NCI-H2107 treated with DMSO at 0.1 percent for 48 hours (cell line): ENCODE measurements at regions not wholly inside any gene's neighbourhood (a gene's known extent, or its start where the extent isn't known, plus 50 kb on each side); places are given as distances from the start of the nearest gene placed in this dataset.

Source experiments
- DNase-seq: peaks from one replicate; lab custom pipeline; 2025; ENCODE audit not compliant: unreplicated experiment; lab: John Stamatoyannopoulos, UW

DNA sequence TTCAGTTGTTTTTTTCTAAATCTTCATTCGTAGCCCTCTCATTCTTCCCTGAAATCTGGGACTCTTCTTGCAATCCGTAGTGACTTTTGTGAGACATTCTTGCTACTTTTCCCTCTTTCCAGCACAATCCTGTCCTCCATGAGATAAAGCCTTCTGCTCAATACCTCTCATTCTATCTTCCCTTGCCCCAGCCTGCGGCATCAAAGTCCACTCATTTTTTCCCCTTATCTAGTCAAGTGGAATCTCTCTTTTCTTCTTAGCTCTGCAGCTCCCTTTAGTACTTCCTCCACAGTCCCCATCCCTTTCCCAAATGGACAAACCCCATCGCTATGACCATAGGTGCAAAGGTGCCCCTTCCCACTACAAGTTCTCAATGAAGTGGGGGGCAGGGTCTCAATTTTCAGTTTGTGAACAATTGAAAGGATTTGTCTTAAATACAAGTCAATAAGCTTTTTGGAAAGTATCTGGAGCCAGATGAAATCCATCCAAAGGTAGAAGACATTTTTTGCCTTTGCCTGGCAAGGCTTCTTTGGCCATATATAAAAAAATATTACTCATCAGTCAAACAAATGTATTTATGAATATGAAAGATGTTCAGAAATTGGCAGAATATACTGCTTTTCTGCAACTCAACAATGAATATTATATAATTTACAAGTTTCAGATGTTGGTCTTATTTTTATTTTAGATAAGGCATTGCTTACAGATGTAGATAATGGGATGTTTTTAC lies 179.4 kb downstream of the SNAPC1 start:
- DNase-seq = no peak

DNA sequence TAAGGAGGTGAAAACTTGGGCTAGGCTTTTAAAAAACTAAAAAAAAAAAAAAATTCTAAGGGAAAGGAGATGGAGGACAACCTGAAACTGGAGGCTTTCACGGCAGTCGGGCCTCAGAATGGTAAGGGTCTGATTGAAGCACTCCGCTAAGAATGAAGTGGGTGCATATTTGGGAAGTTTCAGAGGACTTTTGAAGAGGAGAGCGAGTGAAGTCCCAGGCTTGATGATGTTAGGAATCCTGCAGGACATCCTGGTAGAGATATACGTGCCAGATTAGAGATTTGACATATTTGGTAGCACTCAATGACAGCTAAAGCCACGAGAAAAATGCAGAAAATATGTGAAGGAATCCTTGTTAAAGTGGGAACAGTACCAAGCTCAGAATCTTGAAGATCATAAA lies 186.2 kb downstream of the SNAPC1 start:
- DNase-seq = no peak

DNA sequence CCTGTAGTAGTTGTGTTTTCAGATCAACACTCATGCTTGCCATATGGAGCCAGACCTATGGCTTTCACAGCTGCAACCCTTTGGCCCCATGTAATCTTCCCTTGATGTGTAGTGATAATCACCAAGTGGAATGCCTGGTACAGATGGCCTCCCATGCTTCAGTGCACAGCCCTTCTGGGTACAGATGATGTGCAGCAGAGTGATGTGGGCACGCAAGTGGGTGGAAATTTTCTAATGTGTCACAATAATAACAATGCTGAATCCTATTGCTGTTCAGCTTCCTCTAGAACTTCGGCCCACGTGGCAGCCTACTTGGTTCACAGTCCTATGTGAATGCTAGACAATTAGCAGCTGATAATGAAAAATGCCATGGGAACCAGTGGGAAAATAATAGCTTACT lies 188.1 kb downstream of the SNAPC1 start:
- no peak for DNase-seq

DNA sequence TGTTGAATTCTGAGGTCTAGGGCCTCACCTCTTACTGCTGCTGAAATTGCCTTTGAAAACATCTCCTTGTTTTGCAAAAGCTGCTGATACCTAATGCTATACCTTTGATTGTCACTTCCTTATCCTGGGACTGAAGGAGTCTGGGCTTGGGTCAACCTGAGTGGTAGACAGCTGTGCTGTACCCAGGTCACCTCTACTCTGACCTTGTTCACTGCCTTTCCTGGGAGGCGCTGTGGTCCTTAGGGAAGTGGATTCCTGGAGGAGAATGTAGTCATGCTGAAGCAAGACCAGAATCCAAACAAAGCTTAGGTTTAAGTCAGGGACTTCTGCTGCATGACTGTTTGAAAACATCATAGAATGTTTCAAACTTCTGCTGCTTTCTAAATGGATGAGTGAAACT lies 191.4 kb downstream of the SNAPC1 start:
- DNase-seq = no peak

DNA sequence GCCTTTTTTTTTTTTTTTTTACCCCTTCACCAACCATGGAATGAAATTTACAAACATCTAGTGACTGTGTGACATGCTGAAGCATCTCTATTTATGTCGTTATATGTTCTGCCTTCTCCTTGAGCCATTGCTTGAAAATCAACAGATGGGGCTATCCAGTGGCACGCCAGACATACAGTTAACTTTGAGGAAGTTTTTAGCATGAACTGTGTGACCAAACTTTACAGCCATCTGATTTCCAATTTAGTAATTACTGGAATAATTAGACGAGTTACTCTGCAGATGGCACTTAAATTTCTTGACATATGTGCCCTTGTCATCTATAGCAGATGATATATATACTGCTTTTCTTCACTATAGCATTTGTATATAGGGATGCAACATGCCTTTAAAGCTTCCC lies 192.1 kb downstream of the SNAPC1 start:
- DNase-seq = no peak

DNA sequence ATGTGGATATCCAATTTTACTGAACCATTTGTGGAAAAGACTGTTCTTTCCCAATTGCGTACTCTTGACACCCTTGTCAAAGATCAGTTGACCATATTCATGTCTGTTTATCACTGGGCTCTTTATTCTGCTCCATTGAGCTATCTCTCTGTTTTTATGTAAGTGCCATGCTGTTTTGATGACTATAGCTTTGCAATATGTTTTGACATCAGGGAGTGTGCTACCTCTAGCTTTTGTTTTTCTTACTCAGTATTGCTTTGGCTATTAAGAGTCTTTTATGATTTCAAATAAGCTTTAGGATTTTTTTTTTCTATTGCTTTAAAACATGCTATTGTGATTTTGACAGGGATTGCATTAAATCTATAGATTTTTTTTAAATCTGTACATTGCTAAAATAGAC lies 194.3 kb downstream of the SNAPC1 start:
- DNase-seq = no peak

DNA sequence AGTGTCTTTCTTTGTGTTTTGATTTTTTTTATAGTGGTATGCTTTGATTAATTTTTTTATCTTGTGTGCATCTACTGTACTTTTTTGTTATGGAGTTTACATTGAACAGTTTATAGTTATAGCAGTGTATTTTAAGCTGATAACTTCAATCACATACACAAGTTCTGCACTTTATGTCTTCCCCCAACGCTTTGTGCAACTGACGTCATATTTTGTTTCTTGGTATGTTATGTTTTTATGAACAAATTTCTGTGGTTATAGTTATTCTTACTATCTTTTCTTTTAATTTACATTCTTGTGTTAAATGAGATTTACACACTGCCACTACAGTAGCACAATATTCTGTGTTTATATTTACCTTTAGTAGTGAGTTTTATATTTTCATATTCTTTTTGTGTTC lies 197.1 kb downstream of the SNAPC1 start:
- no peak for DNase-seq

DNA sequence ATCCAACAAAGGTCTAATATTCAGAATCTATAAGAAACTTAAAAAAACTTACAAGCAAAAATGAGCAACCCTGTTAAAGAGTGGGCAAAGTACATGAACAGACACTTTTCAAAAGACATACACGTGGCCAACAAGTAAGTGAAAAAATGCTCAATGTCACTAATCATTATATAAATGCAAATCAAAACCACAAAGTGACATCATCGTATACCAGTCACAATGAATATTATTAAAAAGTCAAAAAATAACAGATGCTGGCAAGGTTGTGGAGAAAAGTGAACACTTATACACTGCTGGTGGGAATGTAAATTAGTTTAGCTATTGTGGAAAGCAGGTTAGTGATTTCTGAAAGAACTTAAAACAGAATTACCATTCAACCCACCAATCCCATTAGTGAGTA lies 199.1 kb downstream of the SNAPC1 start:
- DNase-seq = no peak

DNA sequence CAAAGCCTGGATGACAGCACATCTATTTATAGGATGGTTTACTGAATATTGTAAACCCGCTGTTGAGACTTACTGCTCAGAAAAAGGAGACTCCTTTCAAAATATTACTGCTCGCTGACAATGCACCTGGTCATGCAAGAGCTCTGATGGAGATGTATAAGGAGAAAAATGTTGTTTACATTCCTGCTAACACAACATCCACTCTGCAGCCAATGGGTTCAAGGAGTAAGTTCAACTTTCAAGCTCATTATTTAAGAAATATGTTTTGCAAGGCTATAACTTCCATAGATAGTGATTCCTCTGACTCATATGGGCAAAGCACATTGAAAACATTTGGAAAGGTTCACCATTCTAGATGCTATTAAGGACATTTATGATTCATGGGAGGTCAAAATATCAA lies 201.7 kb downstream of the SNAPC1 start:
- DNase-seq = no peak

DNA sequence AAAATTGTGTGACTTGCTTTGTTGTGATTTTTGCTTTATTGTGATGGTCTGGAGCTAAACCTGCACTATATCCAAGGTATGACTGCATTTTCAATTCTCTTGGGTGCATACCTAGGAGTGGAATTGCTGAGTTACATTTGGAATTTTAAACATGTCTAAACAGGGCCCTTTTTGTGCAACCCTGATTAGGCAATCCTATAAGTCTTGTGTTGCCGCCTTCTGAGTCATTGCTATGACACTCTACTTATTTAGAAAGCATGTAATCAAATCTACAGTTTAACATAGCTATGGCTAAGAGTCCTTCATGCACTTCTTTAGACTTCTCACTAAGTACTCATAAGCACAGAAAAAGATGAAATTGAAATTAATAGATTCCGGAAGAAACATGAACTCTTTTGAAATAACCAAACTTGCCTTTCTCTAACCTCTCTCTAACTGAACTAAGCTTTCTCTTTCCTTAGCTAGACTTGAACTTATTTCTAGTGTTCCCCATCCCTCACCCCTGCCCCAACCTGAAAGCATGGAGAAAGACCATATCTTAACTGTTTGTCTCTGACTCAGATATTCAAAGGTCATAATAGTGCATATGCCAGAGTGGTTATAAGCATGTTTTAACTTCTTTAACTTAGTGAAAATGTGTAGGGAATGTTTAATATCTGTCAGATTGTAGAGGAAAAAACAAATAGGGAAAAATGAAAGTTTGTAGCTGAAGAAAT lies 203.0 kb downstream of the SNAPC1 start:
- DNase-seq = no peak

DNA sequence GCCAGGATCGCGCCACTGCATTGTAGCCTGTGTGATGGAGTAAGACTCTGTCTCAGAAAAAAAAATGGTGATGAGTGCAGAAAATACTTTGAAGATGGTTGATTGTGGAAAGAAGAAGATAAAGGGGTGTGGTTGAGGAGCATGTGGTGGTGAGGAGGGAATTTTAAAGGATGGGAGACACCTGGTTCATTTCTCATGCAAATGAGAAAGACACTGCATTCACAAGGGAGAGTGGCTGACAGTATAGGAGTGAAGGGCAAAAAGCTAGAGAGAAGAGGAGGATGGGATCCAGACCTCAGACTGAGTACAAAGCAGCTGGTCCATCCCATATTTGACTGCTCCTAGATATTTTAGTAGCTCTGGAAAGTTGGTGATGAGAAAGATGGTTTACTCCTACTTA lies 206.0 kb downstream of the SNAPC1 start:
- no peak for DNase-seq

DNA sequence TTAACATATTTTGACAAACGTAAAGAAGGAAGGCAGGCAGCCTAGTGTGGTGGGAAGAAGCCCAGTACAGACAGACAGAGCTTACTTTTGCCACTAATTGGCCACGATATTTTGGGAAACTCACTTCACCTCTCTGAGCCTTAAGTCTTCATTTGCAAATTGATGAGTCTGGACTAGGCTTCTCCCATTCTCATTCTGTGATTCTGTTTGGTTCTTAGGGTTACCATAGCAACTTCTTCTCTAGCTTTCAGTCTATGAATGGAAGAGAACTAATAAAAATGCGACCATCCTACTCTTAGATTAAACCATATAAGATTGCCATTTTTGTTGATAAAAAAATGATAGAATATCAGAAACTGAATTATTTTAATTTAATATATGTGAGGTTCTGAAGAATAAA lies 210.5 kb downstream of the SNAPC1 start:
- DNase-seq = no peak

DNA sequence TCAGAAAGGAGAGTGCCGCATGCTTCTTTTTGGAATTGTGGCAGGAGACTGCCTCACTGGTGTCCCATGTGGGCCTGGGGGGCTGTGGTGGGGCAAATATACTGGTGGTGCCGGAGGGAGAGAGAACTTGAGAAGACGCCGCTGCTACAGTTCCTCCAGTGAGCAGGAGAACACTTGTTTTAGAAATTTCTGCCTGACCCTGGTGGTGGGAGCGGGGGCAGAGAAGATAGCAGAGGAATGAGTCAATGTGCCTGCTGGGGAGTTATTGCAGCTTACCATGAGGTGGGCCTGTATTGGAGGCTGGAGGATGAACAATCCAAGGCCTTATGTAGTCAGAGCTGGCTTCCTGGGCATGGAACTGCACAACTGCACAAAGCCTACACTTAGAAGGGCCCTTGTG lies 211.8 kb downstream of the SNAPC1 start:
- no peak for DNase-seq

DNA sequence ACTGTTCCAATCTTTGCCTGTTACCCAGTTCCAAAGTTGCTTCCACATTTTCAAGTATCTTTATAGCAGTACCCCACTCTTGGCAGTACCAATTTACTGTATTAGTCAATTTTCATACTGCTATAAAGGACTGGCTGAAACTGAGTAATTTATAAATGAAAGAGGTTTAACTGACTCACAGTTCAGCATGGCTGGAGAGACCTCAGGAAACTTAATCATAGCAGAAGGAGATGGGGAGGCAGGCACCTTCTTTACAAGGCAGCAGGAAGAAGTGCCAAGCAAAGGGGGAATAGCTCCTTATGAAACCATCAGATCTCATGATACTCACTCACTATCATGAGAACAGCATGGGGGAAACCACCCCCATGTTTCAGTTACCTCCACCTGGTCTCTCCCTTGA lies 215.0 kb downstream of the SNAPC1 start:
- DNase-seq = no peak

DNA sequence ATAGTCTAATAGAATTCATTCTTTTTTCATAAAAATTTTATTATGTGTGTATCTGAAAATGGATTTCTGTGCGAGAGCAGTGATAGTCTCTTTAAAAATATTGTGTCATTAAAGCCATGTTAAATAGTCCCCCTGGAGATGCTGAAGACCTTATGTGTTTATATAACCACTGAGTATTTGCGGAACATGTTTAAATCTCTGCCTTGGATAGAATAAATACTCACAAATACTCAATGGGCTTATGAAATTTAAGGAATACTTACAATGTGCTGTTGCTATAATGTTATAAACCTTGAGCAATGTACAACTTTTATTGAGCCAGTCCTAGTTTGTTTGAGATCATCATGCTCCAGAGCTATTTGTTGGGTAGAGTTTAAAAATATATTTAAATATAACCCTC lies 226.0 kb downstream of the SNAPC1 start:
- no peak for DNase-seq

DNA sequence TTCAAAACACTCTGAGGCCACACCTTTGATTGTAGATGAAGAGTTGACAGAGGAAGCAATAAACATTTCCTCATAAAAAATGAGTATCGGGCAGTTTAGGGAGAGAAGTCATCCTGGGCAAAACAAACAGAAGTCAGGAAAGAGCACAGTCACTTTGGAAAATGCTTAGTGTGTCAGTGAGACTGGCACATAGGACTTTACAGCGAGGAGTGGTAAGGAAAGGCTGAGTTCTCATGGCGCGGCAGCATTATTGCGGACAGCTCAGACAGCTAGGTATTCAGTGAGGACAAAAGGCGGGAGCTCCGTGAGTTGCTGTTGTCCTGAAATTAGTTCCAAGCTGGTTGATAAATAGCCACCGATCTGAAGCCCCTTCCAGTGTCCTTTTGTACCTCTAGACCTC lies 229.9 kb downstream of the SNAPC1 start:
- DNase-seq = no peak

DNA sequence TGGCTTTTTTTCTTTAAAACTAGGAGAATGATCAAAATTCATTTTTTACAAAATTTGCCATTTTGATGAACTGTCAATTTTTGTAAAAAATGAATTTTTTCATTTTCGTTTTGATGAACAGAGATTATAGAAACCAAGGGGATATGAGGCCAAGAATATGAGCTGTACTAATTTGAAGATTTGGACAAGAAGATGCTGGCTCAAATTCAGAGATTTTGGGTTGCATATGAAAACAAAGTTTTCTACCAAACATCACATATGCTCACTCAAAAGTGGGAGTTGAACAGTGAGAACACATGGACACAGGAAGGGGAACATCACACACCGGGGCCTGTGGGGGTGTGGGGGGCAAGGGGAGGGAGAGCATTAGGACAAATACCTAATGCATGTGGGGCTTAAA lies 230.7 kb downstream of the SNAPC1 start:
- DNase-seq = no peak

DNA sequence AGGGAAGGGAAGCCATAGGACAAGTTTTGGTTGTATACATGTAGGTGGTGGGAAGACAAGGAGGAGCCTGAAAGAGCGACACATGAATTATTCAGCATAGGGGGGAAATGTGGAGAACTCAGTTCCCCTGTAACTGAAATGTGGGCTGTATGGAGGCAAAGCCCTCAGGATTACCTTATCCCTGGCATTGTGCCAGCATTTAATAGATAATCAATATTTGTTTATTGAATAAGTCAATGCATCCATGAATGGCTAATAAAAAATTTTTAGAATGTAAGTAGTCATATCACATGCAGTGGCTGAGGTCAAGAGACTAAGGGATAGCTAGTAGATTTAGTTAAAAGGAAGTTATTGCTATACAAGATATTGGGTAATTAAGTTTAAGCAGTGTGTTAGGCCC lies 232.4 kb downstream of the SNAPC1 start:
- DNase-seq = no peak

DNA sequence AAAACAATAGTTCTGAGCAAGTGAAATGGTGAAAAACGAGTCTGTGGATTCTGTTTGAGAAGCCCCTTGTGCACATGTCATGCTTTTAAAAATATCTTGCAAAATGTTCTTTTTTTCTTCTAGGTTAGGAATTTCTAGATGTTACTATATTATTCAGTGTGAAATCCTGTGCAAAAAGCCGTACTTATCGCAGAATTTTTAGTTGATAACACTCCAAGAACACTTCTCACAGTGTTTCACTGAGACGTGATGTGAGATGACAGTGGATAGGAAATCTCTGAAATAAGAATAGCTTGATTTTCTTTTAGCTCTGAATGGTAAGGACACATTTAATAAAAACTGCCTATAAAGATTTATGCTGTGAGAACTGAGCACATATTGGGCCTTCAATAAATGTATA lies 234.5 kb downstream of the SNAPC1 start:
- DNase-seq = no peak

DNA sequence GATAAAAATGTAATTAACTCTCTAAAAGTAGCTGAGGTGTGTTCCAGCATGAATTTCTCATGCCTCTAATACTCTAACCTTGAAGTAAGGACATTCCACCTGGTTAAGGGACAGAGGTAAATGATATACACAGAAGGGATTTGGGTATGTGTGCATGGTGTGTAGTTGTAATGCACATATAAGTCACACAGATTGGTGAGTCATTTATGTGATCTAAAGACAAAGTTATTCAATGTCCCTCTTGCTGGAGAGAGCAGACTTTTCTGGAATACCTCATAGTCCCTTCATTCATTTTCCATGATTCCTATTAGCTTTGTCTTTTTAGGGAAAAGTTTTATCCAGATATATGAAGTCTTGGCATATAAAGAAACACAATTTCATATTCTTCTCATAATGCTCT lies 234.9 kb downstream of the SNAPC1 start:
- no peak for DNase-seq

DNA sequence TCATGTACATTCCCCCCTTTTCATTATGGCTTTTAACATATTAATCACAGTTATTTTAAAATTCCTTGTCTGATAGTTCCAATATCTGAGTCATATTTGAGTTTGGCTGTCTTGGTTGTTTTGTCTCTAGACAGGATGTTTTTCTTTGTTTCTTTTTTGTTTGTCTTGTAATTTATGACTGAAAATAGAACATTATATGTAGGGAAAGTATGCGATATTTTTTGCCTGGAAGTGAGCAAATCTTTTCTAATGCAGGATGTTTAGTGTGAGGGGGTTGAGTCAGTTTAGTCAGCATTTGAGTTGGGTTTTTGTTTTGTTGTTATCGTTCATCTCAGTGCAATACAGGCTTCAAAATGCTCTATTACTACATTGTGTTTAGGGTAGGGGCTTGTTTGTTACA lies 239.7 kb downstream of the SNAPC1 start:
- no peak for DNase-seq

DNA sequence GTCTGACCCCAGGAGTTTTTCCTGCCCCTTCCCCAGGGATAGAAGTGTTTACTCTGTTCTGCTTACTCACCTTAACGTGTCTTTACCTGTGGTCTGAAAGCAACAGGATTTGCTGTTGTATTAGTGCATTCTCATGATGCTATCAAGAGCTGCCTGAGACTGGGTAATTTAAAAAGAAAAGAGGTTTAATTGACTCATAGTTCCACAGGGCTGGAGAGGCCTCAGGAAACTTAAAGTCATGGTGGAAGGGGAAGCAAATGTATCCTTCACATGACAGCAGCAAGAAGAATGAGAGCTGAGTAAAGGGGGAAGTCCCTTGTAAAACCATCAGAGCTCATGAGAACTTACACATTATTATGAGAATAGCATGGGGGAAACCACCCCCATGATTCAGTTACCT lies 240.4 kb downstream of the SNAPC1 start:
- DNase-seq = no peak

DNA sequence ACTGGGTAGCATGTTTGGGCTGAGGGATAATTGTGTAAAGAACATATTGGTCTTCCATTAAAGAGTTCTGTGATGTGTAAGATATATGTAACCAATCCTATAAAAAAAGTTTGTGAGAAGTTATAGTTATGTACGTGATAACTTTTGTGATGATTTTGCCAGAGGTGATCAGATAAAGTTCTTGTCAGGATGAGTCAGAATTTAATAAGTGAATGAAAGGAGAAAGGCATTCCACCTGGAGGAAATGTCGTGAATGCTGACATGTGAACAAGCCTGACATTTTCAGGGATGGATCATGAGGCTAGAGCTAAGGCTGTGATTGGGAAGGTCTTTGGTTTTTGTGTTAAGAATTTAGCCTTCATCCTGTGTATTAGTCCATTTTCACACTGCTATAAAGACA lies 241.5 kb downstream of the SNAPC1 start:
- DNase-seq = no peak
